ENCODE measurements at regions not wholly inside any gene's neighbourhood (a gene's known extent, or its start where the extent isn't known, plus 50 kb on each side); places are given as distances from the start of the nearest gene placed in this dataset.

DNA sequence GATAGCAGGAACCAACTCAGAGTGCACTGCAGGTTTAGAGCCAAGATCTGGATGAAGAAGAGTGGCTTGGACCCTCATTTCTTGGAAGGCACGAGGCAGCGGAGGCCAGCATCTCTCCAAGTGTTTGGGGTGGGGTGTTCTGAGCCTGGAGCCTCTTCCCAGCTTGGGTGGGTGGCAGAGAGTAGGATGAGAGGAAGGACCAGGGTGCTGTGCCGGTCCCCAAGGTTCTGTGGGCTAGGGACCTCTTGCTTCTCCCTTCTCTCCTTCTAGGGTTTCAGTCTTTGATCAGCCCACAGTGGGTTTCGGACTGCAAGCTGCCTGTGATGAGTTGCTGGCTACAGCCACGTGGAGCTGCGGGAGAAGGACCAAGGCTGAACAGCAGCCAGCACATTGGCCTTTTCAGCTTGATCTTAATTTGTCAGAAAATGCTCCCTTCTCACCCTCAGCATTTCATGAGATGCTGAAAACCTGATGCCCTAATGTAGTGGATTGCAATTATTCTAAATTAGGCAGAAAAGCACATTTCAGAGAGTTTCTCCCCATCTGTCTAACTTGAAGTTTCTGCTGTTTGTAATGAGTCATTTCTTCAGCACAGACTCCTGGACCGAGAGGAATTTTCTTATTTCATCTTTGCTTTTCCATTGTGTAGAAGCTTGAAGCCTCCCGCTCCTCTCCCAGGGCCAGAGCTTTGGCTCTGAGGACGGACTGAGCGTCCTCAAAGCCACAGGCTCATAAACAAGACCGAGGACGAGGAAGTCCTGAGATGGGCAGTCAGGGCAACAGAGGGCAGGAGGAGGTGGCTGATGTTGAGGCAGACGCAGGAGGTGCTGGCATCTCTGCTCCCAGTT, 99.1 kb upstream of the HDAC4 start:
- no peak for DNase-seq

DNA sequence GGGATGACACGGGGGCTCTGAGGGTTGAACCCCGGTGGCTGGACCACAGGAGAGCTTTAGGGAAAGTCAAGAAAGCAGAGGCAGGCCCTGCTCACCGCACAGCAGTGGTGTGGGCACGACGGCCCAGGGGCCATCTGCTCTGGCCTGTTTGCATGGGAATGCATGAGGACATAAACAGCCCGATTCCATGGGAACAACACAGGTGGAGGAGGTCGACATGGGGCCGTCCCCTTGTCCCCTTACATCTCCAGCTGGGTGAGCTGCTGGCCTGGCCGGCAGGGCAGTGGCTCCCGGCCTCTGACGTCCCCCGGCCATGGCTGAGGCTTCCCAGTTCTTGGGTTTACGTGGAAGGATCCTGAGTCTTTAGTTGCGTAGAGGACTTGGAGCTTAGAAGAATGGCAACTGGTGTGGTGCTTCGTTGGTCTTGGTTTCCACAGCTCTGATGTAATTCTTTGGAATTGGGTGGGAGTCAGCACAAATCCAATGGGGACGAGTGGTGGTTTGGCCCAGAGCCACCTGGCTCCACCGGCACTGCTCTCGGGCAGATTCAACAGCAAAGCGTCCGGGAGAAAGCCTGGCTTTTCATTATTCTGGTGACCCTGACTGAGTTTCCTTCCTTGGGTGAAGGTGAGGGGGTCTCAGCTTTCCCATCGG, 98.3 kb upstream of the HDAC4 start:
- DNase-seq: no peak

- DNase-seq: no peak
Measured at GRCh38 chr2:239498576-239498975, 97.8 kb upstream of the HDAC4 start.

DNA sequence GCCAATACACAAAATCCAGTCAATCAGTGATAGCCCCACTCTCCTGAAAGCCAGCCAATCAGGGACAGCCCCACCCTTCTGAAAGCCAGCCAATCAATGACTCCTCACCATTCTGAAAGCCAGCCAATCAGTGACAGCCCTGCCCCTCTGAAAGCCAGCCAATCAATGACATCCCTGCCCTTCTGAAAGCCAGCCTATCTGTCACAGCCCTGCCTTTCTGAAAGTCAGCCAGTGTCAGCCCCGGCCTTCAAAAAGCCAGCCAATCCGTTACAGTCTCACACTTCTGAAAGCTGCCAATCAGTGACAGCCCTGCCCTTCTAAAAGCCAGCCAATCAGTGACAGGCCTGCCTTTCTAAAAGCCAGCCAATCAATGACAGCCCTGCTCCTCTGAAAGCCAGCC, 95.9 kb upstream of the HDAC4 start:
- peak; percentile 13 for DNase-seq

GRCh38 chr2:239495791-239496233, 95.0 kb upstream of the HDAC4 start:
- DNase-seq: no peak

DNA sequence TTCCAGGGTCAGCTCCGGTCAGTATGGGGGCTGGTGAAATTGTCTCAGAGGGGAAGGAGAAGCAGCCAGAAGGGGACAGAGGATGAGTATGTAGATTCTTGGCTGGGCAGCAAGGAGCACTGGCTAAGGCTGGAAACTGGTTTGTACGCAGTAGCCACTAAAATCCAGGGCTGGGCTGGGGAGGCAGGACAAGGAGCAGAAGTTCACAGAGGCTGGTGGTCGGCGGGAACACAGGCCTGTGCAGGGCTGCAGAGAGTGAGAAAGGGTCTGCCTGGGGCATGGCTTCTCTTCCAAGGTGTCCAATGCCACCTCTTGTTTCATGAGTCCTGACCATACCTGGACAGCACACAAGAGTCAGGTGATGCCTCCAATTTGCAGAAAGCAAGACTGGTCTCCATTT, 94.4 kb upstream of the HDAC4 start:
- no peak for DNase-seq

GRCh38 chr2:239494578-239494977, 93.8 kb upstream of the HDAC4 start:
- no peak for DNase-seq

DNA sequence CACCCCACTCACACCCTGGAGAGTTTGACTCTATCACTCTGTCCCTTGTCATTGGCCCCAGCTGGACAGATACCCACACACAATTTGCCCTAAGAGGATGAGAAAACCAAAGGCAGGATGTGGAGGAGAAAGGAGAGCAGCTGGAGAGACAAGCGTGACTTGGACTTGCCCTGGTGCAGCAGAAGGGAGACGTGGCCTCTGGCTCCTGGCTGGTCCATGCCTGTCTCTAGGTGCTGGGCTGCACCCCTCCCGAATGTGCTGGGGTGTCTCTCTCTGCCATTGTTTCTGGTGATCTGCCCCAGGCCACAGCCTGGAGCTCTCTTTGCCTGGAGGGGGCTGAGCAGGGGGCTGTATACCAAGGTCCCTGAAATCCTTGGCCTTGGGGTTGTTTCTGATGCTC, 88.7 kb upstream of the HDAC4 start:
- no peak for DNase-seq

GRCh38 chr2:239488125-239488524, 87.3 kb upstream of the HDAC4 start:
- DNase-seq: no peak

- no peak for DNase-seq
Measured at GRCh38 chr2:239487272-239487671, 86.5 kb upstream of the HDAC4 start.

DNA sequence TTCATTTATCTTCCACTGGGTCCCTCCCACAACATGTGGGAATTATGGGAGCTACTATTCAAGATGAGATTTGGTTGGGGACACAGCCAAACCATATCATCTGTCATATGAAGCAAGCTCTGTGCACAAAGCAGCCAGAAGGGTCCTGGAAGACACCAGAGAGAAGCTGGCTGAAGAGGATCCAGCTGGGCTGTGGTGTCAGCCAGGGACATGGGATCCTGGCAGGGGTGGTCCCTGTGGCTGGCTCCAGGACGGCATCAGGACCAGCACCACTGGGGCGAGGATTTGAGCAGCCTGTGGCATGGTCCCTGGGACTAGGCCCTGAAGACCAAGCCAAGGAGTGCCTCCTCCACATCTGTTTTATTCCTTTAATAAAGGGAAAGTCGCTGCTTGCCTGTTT, 84.8 kb upstream of the HDAC4 start:
- no peak for DNase-seq

GRCh38 chr2:239484571-239485355, 83.9 kb upstream of the HDAC4 start:
- DNase-seq: no peak

DNA sequence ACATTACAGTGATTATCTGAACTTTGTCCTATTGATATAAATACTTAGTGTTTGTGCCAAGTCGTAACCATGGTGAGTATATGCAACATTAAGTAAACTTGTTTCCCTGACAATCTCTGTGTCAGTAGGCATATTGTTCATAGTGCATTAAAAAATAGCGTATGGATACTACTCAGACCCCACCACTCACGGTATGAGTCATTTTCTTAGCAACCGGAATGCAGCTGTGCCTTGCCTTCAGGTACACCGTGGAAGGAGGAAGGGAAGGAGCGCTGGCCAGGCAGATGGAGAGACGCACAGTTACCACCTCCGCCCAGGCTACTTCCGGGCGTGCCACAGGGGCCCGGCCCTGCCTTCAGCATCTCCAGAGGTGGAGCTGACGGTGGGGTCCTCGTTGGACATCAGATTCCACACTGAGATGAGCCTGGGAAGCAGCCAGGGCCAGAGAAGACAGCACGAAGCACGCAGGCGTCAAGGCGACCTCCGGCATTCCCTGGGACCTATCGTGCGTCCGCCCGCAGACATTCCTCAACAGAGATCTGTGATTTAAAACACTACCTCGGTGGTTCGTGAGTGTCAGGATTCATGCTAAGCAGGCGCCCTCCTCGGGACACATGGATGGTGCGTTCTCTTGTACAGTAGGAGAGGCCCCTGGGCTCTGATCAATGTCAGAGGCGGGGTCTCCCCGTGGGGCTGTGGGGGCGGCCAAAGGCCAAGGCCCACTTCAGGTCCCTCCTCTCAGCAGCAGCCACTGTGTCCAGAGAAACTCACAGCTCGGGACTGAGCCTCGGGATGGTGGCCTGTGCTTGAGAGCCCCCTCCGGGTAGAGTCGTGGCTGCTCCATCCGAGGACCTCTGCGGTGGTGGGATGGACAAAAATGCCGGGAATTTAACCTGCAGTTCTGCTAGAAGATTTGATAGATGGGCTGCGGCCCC, 82.2 kb upstream of the HDAC4 start:
- no peak for DNase-seq

GRCh38 chr2:239479471-239479870, 78.7 kb upstream of the HDAC4 start:
- DNase-seq: no peak

DNA sequence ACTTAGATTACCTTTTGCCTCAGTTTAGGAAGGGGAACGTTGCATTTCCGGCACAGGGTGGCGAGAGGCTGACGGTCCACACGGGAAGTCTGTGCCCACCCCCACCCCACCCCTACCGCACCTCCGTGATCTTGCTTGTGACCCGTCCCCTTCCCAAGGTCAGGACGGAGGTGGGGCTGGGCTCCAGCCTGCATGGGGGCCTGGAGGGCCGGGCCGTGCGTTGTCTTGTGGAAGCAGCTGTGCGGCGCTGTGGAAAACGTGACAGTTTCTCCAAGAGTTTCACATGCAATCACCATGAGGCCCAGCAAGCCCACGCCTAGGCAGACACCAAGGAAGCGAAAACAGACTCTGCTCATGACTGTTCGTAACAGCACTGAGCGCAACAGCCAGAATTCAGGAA, 76.8 kb upstream of the HDAC4 start:
- DNase-seq: no peak

GRCh38 chr2:239476757-239477585, 76.2 kb upstream of the HDAC4 start:
- DNase-seq: no peak

DNA sequence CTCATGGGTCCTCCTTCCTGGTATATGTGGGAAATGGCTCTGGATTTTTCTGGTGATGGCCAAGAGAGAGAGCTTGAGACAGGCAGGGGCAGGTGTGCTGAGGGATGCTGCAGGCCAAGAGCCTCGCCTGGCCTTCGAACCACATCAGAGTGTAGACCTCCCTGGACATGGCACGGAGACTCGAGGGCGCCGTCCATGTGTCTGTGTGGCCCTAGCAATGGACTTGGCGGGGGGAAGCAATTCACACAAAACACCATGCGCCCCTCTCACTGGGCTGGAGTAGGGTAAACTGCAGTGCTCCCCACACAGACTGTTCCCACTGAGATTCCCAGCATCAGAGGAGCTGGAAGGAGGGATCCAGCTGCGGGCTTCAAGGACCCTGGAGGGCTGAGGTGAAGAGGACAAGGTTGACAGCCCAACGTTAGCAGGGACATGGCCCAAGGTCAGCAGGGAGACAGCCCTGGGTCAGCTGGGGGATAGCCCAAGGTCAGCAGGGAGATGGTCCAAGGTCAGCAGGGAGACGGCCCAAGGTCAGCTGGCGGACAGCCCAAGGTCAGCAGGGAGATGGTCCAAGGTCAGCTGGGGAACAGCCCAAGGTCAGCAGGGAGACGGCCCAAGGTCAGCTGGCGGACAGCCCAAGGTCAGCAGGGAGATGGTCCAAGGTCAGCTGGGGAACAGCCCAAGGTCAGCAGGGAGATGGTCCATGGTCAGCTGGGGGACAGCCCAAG, 75.4 kb upstream of the HDAC4 start:
- DNase-seq: no peak

DNA sequence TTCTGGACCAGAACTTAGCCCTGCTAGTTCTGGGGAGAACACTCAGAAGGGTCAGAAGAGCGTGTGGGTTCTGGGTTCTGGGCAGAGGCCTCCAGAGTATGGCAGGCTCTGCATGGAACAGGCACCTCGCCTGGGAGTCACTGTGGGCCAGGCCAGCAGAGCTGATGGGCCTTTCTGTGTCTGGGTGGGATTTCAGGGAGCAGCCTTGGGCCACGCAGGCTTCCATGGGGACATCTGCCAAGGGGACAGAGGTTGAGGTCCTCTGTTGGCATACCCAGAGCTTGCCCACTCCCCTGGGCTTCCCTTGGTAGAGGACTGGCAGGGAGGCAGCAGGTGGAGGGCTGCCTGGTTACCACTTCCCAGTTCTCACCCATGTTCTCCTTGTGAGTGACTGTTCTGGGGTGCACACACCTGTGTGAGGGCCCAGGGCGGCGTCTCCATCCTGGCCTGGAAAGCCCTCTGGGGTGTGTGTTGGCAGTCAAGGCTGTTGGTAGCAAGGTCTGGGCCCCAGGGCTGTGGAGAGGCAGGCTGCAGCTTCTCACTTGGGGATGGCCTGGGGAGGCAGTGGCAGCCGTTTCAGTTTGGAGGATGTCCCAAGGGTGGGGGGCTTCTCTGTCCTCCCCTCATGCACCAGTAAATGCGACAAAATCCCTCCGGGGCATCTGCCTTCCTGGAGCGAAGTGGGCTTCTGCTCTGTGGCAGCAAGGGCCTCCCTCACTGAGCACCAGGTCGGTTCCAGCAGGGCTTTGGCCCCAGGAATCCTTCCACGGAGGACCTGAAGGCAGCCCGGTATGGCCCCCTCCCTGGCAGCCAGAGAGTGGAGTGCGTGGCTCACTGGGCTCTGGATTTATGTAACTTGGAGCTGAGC, 74.6 kb upstream of the HDAC4 start:
- no peak for DNase-seq

DNA sequence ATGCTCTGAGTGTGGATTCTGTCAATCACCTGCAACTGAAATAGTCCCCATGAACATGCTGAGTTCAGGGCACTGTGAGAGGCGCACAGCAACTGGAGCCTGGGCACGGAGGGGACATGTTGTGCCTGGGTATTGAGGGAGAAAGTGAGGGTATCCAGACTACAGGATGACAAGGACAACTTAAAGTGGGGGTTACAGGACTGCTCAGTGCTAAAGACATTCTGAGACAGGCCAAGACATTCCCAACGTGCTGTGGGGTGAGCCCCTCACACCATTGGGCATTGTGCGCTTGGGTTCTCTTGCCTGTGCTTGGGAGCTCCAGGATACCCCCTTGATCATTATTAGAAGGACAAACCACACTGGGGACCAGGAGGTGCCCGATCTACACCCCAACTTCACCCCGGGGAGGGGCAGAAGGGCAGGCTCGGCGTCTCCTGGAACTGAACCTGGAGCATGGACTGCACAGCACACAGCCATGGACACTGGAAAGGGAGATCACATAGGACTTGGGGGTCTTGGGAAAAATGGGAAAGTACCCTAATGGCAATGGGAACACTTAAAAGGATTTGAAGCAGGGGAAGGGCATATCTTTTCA, 72.5 kb upstream of the HDAC4 start:
- DNase-seq: no peak

All from activated CD4-positive, alpha-beta T cell treated with anti-CD3 and anti-CD28 coated beads, Interleukin-10, Interleukin-2, amounts not matched to agents 100 ng/mL and 50 ng/mL, durations not matched to agents 16 hours and 8 hours (primary cell).